Ishikawa (cell line): ENCODE measurements at regions not wholly inside any gene's neighbourhood (a gene's known extent, or its start where the extent isn't known, plus 50 kb on each side); places are given as distances from the start of the nearest gene placed in this dataset.

ENCODE experiments used
- CEBPB ChIP-seq: IDR thresholded peaks from 2 replicates; pipeline ENCODE4 v1.6.1; 2012
- EGR1 ChIP-seq: IDR thresholded peaks from 2 replicates; pipeline ENCODE4 v1.6.1; 2012
- EP300 ChIP-seq: IDR thresholded peaks from 2 replicates; pipeline ENCODE4 v1.6.1; 2012; ENCODE audit warnings: borderline replicate concordance
- FOXM1 ChIP-seq: IDR thresholded peaks from 2 replicates; pipeline ENCODE4 v1.6.1; 2012; ENCODE audit warnings: low read depth, borderline replicate concordance
- RAD21 ChIP-seq: IDR thresholded peaks from 2 replicates; pipeline ENCODE4 v1.6.1; 2012; ENCODE audit warnings: low read depth
- TAF1 ChIP-seq: IDR thresholded peaks from 2 replicates; pipeline ENCODE4 v1.6.1; 2012; ENCODE audit warnings: low read depth, mild to moderate bottlenecking
- TEAD4 ChIP-seq: IDR thresholded peaks from 2 replicates; pipeline ENCODE4 v1.6.1; 2012
- YY1 ChIP-seq: IDR thresholded peaks from 2 replicates; pipeline ENCODE4 v1.6.1; 2012; ENCODE audit warnings: low read depth
- TF ChIP-seq, protein P1 (sequence below): IDR thresholded peaks from 2 replicates; pipeline ENCODE4 v1.6.1; 2012; ENCODE audit warnings: low read depth, mild to moderate bottlenecking

- TF ChIP-seq YY1: no peak
- TF ChIP-seq, protein P1, sequence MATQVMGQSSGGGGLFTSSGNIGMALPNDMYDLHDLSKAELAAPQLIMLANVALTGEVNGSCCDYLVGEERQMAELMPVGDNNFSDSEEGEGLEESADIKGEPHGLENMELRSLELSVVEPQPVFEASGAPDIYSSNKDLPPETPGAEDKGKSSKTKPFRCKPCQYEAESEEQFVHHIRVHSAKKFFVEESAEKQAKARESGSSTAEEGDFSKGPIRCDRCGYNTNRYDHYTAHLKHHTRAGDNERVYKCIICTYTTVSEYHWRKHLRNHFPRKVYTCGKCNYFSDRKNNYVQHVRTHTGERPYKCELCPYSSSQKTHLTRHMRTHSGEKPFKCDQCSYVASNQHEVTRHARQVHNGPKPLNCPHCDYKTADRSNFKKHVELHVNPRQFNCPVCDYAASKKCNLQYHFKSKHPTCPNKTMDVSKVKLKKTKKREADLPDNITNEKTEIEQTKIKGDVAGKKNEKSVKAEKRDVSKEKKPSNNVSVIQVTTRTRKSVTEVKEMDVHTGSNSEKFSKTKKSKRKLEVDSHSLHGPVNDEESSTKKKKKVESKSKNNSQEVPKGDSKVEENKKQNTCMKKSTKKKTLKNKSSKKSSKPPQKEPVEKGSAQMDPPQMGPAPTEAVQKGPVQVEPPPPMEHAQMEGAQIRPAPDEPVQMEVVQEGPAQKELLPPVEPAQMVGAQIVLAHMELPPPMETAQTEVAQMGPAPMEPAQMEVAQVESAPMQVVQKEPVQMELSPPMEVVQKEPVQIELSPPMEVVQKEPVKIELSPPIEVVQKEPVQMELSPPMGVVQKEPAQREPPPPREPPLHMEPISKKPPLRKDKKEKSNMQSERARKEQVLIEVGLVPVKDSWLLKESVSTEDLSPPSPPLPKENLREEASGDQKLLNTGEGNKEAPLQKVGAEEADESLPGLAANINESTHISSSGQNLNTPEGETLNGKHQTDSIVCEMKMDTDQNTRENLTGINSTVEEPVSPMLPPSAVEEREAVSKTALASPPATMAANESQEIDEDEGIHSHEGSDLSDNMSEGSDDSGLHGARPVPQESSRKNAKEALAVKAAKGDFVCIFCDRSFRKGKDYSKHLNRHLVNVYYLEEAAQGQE: no peak
- no peak for TF ChIP-seq CEBPB
- TF ChIP-seq EP300: no peak
- TF ChIP-seq TEAD4: no peak
- no peak for TF ChIP-seq RAD21
- TF ChIP-seq FOXM1: no peak
- TF ChIP-seq TAF1: no peak
- TF ChIP-seq EGR1: no peak
Observed at GRCh38 chr2:143819190-143819735, 690.0 kb downstream of the ARHGAP15 start.
